H9 (cell line): ENCODE measurements at regions not wholly inside any gene's neighbourhood (a gene's known extent, or its start where the extent isn't known, plus 50 kb on each side); places are given as distances from the start of the nearest gene placed in this dataset.

ENCODE experiments used
- DNase-seq: peaks from one replicate; pipeline ENCODE4 v3.0.0-alpha.2; 2017
- H2AFZ ChIP-seq: one replicate; pipeline ENCODE4 v1.6.1; 2013; ENCODE audit warnings: mild to moderate bottlenecking, low read length, control low read depth, moderate library complexity
- H2AK5ac ChIP-seq: 2 replicates; pipeline ENCODE4 v1.6.1; 2013; ENCODE audit warnings: low read length, control low read depth, mixed read lengths; ENCODE audit not compliant: insufficient read length
- H2BK120ac ChIP-seq: one replicate; pipeline ENCODE4 v1.6.1; 2013; ENCODE audit warnings: low read depth, mild to moderate bottlenecking, low read length, control low read depth, inconsistent platforms; ENCODE audit not compliant: poor library complexity, severe bottlenecking
- H2BK12ac ChIP-seq: 2 replicates; pipeline ENCODE4 v1.6.1; 2013; ENCODE audit warnings: low read length, control low read depth, mixed read lengths, low read depth; ENCODE audit not compliant: insufficient read length
- H2BK15ac ChIP-seq: 2 replicates; pipeline ENCODE4 v1.6.1; 2013; ENCODE audit warnings: low read depth, low read length, control low read depth
- H2BK20ac ChIP-seq: one replicate; pipeline ENCODE4 v1.6.1; 2013; ENCODE audit warnings: low read depth, mild to moderate bottlenecking, low read length, control low read depth, inconsistent platforms; ENCODE audit not compliant: poor library complexity, severe bottlenecking
- H2BK5ac ChIP-seq: 2 replicates; pipeline ENCODE4 v1.6.1; 2013; ENCODE audit warnings: low read length, control low read depth, mixed read lengths; ENCODE audit not compliant: insufficient read length
- H3K14ac ChIP-seq: 2 replicates; pipeline ENCODE4 v1.6.1; 2013; ENCODE audit warnings: low read length, control low read depth; ENCODE audit not compliant: insufficient read depth
- H3K18ac ChIP-seq: 2 replicates; pipeline ENCODE4 v1.6.1; 2013; ENCODE audit warnings: low read depth, mild to moderate bottlenecking, mixed read lengths, low read length, control low read depth; ENCODE audit not compliant: insufficient read length
- H3K23ac ChIP-seq: 2 replicates; pipeline ENCODE4 v1.6.1; 2013; ENCODE audit warnings: low read length, control low read depth, mixed read lengths, low read depth; ENCODE audit not compliant: insufficient read length
- H3K23me2 ChIP-seq: 2 replicates; pipeline ENCODE4 v1.6.1; 2013; ENCODE audit warnings: low read depth, mild to moderate bottlenecking, mixed read lengths, low read length, control low read depth; ENCODE audit not compliant: insufficient read length, poor library complexity, severe bottlenecking
- H3K27ac ChIP-seq: 2 replicates; pipeline ENCODE4 v1.5.1; 2013; ENCODE audit warnings: low read length, control low read depth, mixed read lengths, low read depth; ENCODE audit not compliant: insufficient read length
- H3K27me3 ChIP-seq: 2 replicates; pipeline ENCODE4 v1.6.1; 2013; ENCODE audit warnings: low read length, control low read depth, inconsistent platforms; ENCODE audit not compliant: insufficient read depth
- H3K4ac ChIP-seq: 2 replicates; pipeline ENCODE4 v1.6.1; 2013; ENCODE audit warnings: low read depth, mild to moderate bottlenecking, control low read depth, inconsistent platforms, low read length, moderate library complexity
- H3K4me1 ChIP-seq: 2 replicates; pipeline ENCODE4 v1.6.1; 2013; ENCODE audit warnings: low read length, control low read depth, inconsistent platforms; ENCODE audit not compliant: insufficient read depth
- H3K4me2 ChIP-seq: 2 replicates; pipeline ENCODE4 v1.6.1; 2013; ENCODE audit warnings: low read length, control low read depth, mixed read lengths; ENCODE audit not compliant: insufficient read length, insufficient read depth
- H3K56ac ChIP-seq: 2 replicates; pipeline ENCODE4 v1.6.1; 2013; ENCODE audit warnings: low read depth, mild to moderate bottlenecking, mixed read lengths, low read length, control low read depth; ENCODE audit not compliant: insufficient read length
- H3K79me1 ChIP-seq: 2 replicates; pipeline ENCODE4 v1.6.1; 2013; ENCODE audit warnings: low read depth, mild to moderate bottlenecking, moderate library complexity, low read length, control low read depth, inconsistent platforms; ENCODE audit not compliant: insufficient read depth, poor library complexity, severe bottlenecking
- H3K79me2 ChIP-seq: 2 replicates; pipeline ENCODE4 v1.6.1; 2013; ENCODE audit warnings: low read length, control low read depth, inconsistent platforms; ENCODE audit not compliant: insufficient read depth
- H3K9ac ChIP-seq: 2 replicates; pipeline ENCODE4 v1.6.1; 2013; ENCODE audit warnings: low read length, control low read depth, mixed read lengths; ENCODE audit not compliant: insufficient read length; ENCODE audit errors: extremely low read depth
- H3K9me3 ChIP-seq: one replicate; pipeline ENCODE4 v1.6.1; 2013; ENCODE audit warnings: low read depth, low read length, inconsistent platforms; ENCODE audit not compliant: control insufficient read depth
- H3T11ph ChIP-seq: one replicate; pipeline ENCODE4 v1.6.1; 2013; ENCODE audit warnings: mild to moderate bottlenecking, low read length, control low read depth, inconsistent platforms
- H4K20me1 ChIP-seq: one replicate; pipeline ENCODE4 v1.6.1; 2013; ENCODE audit not compliant: control insufficient read depth, insufficient read length, insufficient read depth
- H4K5ac ChIP-seq: 2 replicates; pipeline ENCODE4 v1.6.1; 2013; ENCODE audit warnings: low read depth, mild to moderate bottlenecking, mixed read lengths, low read length, control low read depth; ENCODE audit not compliant: insufficient read length
- H4K8ac ChIP-seq: replicated peaks from 2 replicates; pipeline ENCODE4 v1.6.1; 2013; ENCODE audit warnings: low read length, control low read depth, mixed read lengths, low read depth; ENCODE audit not compliant: insufficient read length
- H4K91ac ChIP-seq: 2 replicates; pipeline ENCODE4 v1.6.1; 2013; ENCODE audit warnings: low read depth, mild to moderate bottlenecking, moderate library complexity, mixed read lengths, low read length, control low read depth; ENCODE audit not compliant: insufficient read length
- H3K27ac Mint-ChIP-seq, 3 experiments: 2 replicates in 2 of 3; 3 replicates in 1 of 3; pipeline ENCODE4 v1.8.0; 2020 to 2021; ENCODE audit warnings: mixed read lengths in 3 of 3, mild to moderate bottlenecking in 1 of 3, moderate library complexity in 1 of 3
- H3K27me3 Mint-ChIP-seq: 2 replicates; pipeline ENCODE4 v1.8.0; 2021; ENCODE audit warnings: low read depth, mild to moderate bottlenecking, moderate library complexity, mixed read lengths
- H3K36me3 Mint-ChIP-seq, 3 experiments: 2 replicates in 2 of 3; 3 replicates in 1 of 3; pipeline ENCODE4 v1.8.0; 2020 to 2021; ENCODE audit warnings: low read depth in 3 of 3, mixed read lengths in 3 of 3; ENCODE audit not compliant: insufficient read depth in 1 of 3
- H3K4me1 Mint-ChIP-seq, 2 experiments: 2 replicates each; pipeline ENCODE4 v1.8.0; 2020; ENCODE audit warnings: mixed read lengths in 2 of 2
- H3K4me3 Mint-ChIP-seq, 2 experiments: 2 replicates in 1 of 2; 3 replicates in 1 of 2; pipeline ENCODE4 v1.8.0; 2020 to 2021; ENCODE audit warnings: mild to moderate bottlenecking in 2 of 2, mixed read lengths in 2 of 2, moderate library complexity in 1 of 2
- H3K9me3 Mint-ChIP-seq, 2 experiments: 2 replicates in 1 of 2; 3 replicates in 1 of 2; pipeline ENCODE4 v1.8.0; 2020; ENCODE audit warnings: mild to moderate bottlenecking in 2 of 2, mixed read lengths in 2 of 2, moderate library complexity in 1 of 2
- WGBS: extraction: QIAGEN DNeasy Blood & Tissue Kit; methylation state at CpG from one replicate; pipeline ENCODE4 v1.1.7; 2013; ENCODE audit warnings: missing lambda C conversion rate, low lambda C conversion rate, mixed read lengths; ENCODE audit not compliant: insufficient read length; ENCODE audit errors: extremely low coverage; 5-methylcytosine and 5-hydroxymethylcytosine counted together
- TF ChIP-seq, protein P1 (sequence below): fragments of 200-600 bp; sonication (generic); conservative IDR thresholded peaks from 3 replicates; pipeline ENCODE4 v1.8.0; 2021; ENCODE audit warnings: antibody characterized with exemption, mild to moderate bottlenecking

- Histone ChIP-seq H2BK120ac (no peak overlapping the region), H2BK20ac (no peak overlapping the region), H3K23me2 (no peaks in the 10 kb centered on the region), H3K4me1 (0 out of 2 replicates have a peak, but pooled peaks cover 2% of the 10 kb centered on the region), H3K79me1 (no peaks in the 10 kb centered on the region), H3K56ac (no peak overlapping the region), H3K4ac (no peak overlapping the region), H3K18ac (no peak overlapping the region), H3K9me3 (no peaks in the 10 kb centered on the region), H2AK5ac (no peak overlapping the region), H3K4me2 (no peak overlapping the region), H4K91ac (no peak overlapping the region), H3T11ph (no peak overlapping the region), H3K9ac (no peak overlapping the region), H4K5ac (no peak overlapping the region), H2BK12ac (no peak overlapping the region), H4K20me1 (no peaks in the 10 kb centered on the region), H3K79me2 (no peaks in the 10 kb centered on the region), H2BK5ac (no peak overlapping the region), H3K14ac (no peak overlapping the region), H4K8ac (no peak overlapping the region), H3K27ac (no peak overlapping the region), H2BK15ac (no peak overlapping the region), H3K27me3 (no peaks in the 10 kb centered on the region; the same call in 1 of the 2 replicates), H2AFZ (no peak overlapping the region), H3K23ac (no peak overlapping the region)
- H3K36me3 Mint-ChIP-seq = no peaks in the 10 kb centered on the region
- peaks cover 21 to 29% of the 10 kb centered on the region in 2 experiments for H3K4me1 Mint-ChIP-seq
- no peak overlapping the region for H3K4me3 Mint-ChIP-seq
- no peaks in the 10 kb centered on the region for H3K9me3 Mint-ChIP-seq
- H3K27me3 Mint-ChIP-seq = peaks cover 17% of the 10 kb centered on the region
- TF ChIP-seq, protein P1, sequence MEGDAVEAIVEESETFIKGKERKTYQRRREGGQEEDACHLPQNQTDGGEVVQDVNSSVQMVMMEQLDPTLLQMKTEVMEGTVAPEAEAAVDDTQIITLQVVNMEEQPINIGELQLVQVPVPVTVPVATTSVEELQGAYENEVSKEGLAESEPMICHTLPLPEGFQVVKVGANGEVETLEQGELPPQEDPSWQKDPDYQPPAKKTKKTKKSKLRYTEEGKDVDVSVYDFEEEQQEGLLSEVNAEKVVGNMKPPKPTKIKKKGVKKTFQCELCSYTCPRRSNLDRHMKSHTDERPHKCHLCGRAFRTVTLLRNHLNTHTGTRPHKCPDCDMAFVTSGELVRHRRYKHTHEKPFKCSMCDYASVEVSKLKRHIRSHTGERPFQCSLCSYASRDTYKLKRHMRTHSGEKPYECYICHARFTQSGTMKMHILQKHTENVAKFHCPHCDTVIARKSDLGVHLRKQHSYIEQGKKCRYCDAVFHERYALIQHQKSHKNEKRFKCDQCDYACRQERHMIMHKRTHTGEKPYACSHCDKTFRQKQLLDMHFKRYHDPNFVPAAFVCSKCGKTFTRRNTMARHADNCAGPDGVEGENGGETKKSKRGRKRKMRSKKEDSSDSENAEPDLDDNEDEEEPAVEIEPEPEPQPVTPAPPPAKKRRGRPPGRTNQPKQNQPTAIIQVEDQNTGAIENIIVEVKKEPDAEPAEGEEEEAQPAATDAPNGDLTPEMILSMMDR = no peak
- no CpG with 5 or more reads among the region's 8 CpGs for WGBS
- DNase-seq = no peak
- no peak overlapping the region for H3K27ac Mint-ChIP-seq
Observed at GRCh38 chr2:129559101-129559500, 420.4 kb upstream of the RAB6C start.
